HepG2 (cell line): ENCODE measurements at regions not wholly inside any gene's neighbourhood (a gene's known extent, or its start where the extent isn't known, plus 50 kb on each side); places are given as distances from the start of the nearest gene placed in this dataset.
"Not testable (repeated sequence)": the region's sequence is repeated elsewhere in the genome, so short reads cannot be mapped to it uniquely, and the experiment has no call there.

Source experiments
- ATAC-seq: fragments of 200-7000 bp; cut with Tn5 transposase; 3 replicates; pipeline ENCODE4 v1.9.1; 2020; ENCODE audit warnings: mild to moderate bottlenecking, moderate library complexity
- BruUV-seq: library from RNA; stranded (reverse); fragments of 400-500 nt; replicated peaks from 2 replicates; lab custom pipeline; 2021; lab: Mats Ljungman, UMichigan
- CTCF ChIA-PET: fragments of 300-600 bp; formaldehyde crosslinking; extraction: SDS; loops from one replicate; lab custom pipeline; 2021; ENCODE audit warnings: low total read pairs, inconsistent platforms, low intra/inter-chr PET ratio; lab: Yijun Ruan, JAX
- POLR2A ChIA-PET: fragments of 350-600 bp; sonication (Branson Sonifier 250); formaldehyde crosslinking; loops from one replicate; lab custom pipeline; 2020; ENCODE audit warnings: antibody characterized with exemption, inconsistent platforms; lab: Yijun Ruan, JAX
- DNase-seq: peaks from one replicate; pipeline ENCODE4 v3.0.0-alpha.2; 2015; ENCODE audit warnings: low spot score
- FAIRE-seq: peaks from 3 replicates; lab custom pipeline; 2011; peaks lifted over from hg19 to GRCh38; lab: Jason Lieb, UNC
- H2AFZ ChIP-seq: one replicate; pipeline ENCODE4 v1.6.1; 2011; ENCODE audit warnings: low read length, inconsistent platforms
- H3K27ac ChIP-seq: fragments of 300-600 bp; 3 replicates; pipeline ENCODE4 v1.8.0; 2011; ENCODE audit warnings: mixed run types, mild to moderate bottlenecking, mixed read lengths, low read length, inconsistent platforms; ENCODE audit not compliant: insufficient read depth; ENCODE audit errors: extremely low read length
- H3K27me3 ChIP-seq, 2 experiments: fragments of 200-600 bp in 1 of 2; 2 replicates in 1 of 2; 3 replicates in 1 of 2; pipeline versions ENCODE4 v1.6.0 to v1.8.0; 2011; ENCODE audit warnings: low read length in 2 of 2, mild to moderate bottlenecking in 2 of 2, moderate library complexity in 2 of 2, inconsistent platforms in 1 of 2; ENCODE audit not compliant: insufficient read depth in 2 of 2, control insufficient read depth in 1 of 2
- H3K36me3 ChIP-seq, 2 experiments: fragments of 200-600 bp in 1 of 2; replicated peaks in 1 of 2; 2 replicates in 1 of 2; 3 replicates in 1 of 2; pipeline versions ENCODE4 v1.5.1 to v1.8.0; 2011; ENCODE audit warnings: low read length in 2 of 2, inconsistent platforms in 1 of 2; ENCODE audit not compliant: insufficient read depth in 2 of 2, control insufficient read depth in 1 of 2
- H3K4me1 ChIP-seq: 2 replicates; pipeline ENCODE4 v1.5.1; 2012; ENCODE audit warnings: low read length, inconsistent platforms; ENCODE audit not compliant: insufficient read depth
- H3K4me2 ChIP-seq: 2 replicates; pipeline ENCODE4 v1.6.0; 2011; ENCODE audit warnings: low read depth, low read length, inconsistent platforms
- H3K4me3 ChIP-seq, 3 experiments: fragments of 200-600 bp in 1 of 3; sonication (generic), shearing (Covaris generic) in 1 of 3; replicated peaks in 1 of 3; 2 replicates each; pipeline ENCODE4 v1.5.1; 2011 to 2016; ENCODE audit warnings: low read length in 3 of 3, inconsistent platforms in 2 of 3, low read depth in 2 of 3, mild to moderate bottlenecking in 2 of 3, control low read depth in 1 of 3, mixed read lengths in 1 of 3; ENCODE audit not compliant: insufficient read depth in 1 of 3
- H3K79me2 ChIP-seq: one replicate; pipeline ENCODE4 v1.6.1; 2011; ENCODE audit warnings: low read length, inconsistent platforms; ENCODE audit not compliant: insufficient read depth
- H3K9ac ChIP-seq: 2 replicates; pipeline ENCODE4 v1.6.0; 2011; ENCODE audit warnings: mild to moderate bottlenecking, low read depth, low read length, inconsistent platforms; ENCODE audit not compliant: insufficient read depth
- H3K9me3 ChIP-seq: 2 replicates; pipeline ENCODE4 v1.5.1; 2012; ENCODE audit warnings: mild to moderate bottlenecking, low read length
- H4K20me1 ChIP-seq: 2 replicates; pipeline ENCODE4 v1.6.0; 2011; ENCODE audit warnings: inconsistent platforms, mild to moderate bottlenecking, low read length, moderate library complexity; ENCODE audit not compliant: insufficient read depth
- ATF7-NPFF ChIP-seq: sonication (generic); formaldehyde crosslinking; IDR thresholded peaks from 2 replicates; pipeline ENCODE4 v1.8.1; 2023; ENCODE audit warnings: mild to moderate bottlenecking, low read depth, missing genetic modification reagents, moderate library complexity
- WGBS: methylation state at CpG from one replicate; pipeline ENCODE4 v1.1.6; 2017; ENCODE audit warnings: low lambda C conversion rate; 5-methylcytosine and 5-hydroxymethylcytosine counted together
- in situ Hi-C: cut with HindIII; loops from 2 replicates; pipeline ENCODE4 v1.10.0; 2017; ENCODE audit warnings: low pct_unique_long_range_greater_than_20kb; ENCODE audit not compliant: extremely low pct_ligation_motif_present
- intact Hi-C: fragments of 100-400 bp; cut with micrococcal nuclease; formaldehyde crosslinking; loops from one replicate; pipeline ENCODE4 v1.10.0; 2022; ENCODE audit not compliant: unreplicated experiment
- TF ChIP-seq, protein P1 (sequence below): sonication (generic); formaldehyde crosslinking; IDR thresholded peaks from 2 replicates; pipeline ENCODE4 v1.4.0; 2020; ENCODE audit warnings: missing genetic modification reagents, borderline replicate concordance

DNA sequence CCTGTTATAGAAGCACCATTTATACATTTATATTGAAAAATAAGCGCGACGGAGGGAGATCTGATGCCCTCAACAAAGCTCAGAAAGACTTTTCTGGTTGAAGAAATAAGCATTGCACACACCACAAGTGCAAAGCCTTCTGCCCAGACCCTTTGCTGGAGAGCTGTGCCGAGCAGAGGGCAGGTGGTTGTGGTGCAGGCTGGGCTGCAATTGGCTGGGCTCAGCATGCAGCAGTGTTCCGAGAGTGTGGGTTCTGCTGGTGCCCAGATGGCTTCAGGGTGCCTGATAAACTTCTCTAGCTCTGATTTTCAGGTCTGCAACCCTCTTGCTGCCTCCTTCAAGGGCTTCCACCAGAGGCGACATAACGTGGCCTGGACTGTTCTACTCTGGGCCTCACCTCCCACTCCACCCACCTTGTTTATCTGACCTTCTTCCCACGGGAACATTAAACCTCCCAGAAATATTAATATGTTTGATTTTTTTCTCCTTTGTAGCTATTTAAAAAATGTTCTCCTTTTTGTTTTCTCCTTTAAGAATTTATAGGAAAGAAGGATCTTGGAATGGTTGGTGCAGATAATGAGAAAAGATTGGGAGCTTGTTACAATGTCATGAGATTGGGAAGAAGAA, 113.6 kb upstream of the ITGA6 start:
- Histone ChIP-seq H2AFZ (no peak overlapping the region), H3K27me3 (no peaks in the 10 kb centered on the region), H3K9ac (no peak overlapping the region), H3K79me2 (no peaks in the 10 kb centered on the region), H3K4me1 (no peaks in the 10 kb centered on the region), H3K9me3 (no peaks in the 10 kb centered on the region), H3K36me3 (no peaks in the 10 kb centered on the region), H3K27ac (no peak overlapping the region)
- in situ Hi-C loops, result no loop called here
- CTCF ChIA-PET, result no interaction called here
- DNase-seq (no peak), ATAC-seq (no peak)
- BruUV-seq, result no TSS peak
- WGBS, result 35% methylated on average over 8 of the region's 8 CpGs
- POLR2A ChIA-PET, result no interaction called here
- TF ChIP-seq, protein P1, sequence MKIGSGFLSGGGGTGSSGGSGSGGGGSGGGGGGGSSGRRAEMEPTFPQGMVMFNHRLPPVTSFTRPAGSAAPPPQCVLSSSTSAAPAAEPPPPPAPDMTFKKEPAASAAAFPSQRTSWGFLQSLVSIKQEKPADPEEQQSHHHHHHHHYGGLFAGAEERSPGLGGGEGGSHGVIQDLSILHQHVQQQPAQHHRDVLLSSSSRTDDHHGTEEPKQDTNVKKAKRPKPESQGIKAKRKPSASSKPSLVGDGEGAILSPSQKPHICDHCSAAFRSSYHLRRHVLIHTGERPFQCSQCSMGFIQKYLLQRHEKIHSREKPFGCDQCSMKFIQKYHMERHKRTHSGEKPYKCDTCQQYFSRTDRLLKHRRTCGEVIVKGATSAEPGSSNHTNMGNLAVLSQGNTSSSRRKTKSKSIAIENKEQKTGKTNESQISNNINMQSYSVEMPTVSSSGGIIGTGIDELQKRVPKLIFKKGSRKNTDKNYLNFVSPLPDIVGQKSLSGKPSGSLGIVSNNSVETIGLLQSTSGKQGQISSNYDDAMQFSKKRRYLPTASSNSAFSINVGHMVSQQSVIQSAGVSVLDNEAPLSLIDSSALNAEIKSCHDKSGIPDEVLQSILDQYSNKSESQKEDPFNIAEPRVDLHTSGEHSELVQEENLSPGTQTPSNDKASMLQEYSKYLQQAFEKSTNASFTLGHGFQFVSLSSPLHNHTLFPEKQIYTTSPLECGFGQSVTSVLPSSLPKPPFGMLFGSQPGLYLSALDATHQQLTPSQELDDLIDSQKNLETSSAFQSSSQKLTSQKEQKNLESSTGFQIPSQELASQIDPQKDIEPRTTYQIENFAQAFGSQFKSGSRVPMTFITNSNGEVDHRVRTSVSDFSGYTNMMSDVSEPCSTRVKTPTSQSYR (CRISPR knock-in tag), result no peak
- no peak for TF ChIP-seq ATF7-NPFF (CRISPR knock-in tag)
- TF ChIP-seq, all 625 proteins: peak for 0
- Histone ChIP-seq H3K4me3 (no peak overlapping the region), H4K20me1 (no peaks in the 10 kb centered on the region), H3K4me2 (no peak overlapping the region)
- no peak for FAIRE-seq
- intact Hi-C loops, result no loop called here

- H2AFZ ChIP-seq, result not testable (repeated sequence)
- WGBS, result 76% methylated on average over 13 of the region's 21 CpGs
Measured at GRCh38 chr2:172315070-172315469, 112.3 kb upstream of the ITGA6 start.

More at GRCh38 chr2:172315070-172315469, 112.3 kb upstream of the ITGA6 start:
- H3K36me3 ChIP-seq, H3K4me1 ChIP-seq, DNase-seq, H4K20me1 ChIP-seq, H3K79me2 ChIP-seq, in situ Hi-C loops, FAIRE-seq, H3K4me2 ChIP-seq, intact Hi-C loops, H3K4me3 ChIP-seq, ATAC-seq, H3K27me3 ChIP-seq, H3K9me3 ChIP-seq, POLR2A ChIA-PET, CTCF ChIA-PET, BruUV-seq, H3K27ac ChIP-seq, H3K9ac ChIP-seq: not testable (repeated sequence)
